ENCODE measurements at regions not wholly inside any gene's neighbourhood (a gene's known extent, or its start where the extent isn't known, plus 50 kb on each side); places are given as distances from the start of the nearest gene placed in this dataset.

GRCh38 chr18:51522821-51523220 lies 325.3 kb upstream of the MEX3C start:
- Histone ChIP-seq H2BK15ac (ENCODE audit: low read depth, low read length) (no peak overlapping the region), H3T11ph (ENCODE audit: low read length) (no peak overlapping the region), H3K23me2 (ENCODE audit: insufficient read length, low read depth, low read length, poor library complexity, severe bottlenecking) (no peaks in the 10 kb centered on the region), H3K9me3 (ENCODE audit: control insufficient read depth, low read depth, low read length) (no peaks in the 10 kb centered on the region), H2AK5ac (ENCODE audit: insufficient read length, low read length) (no peak overlapping the region), H3K27me3 (ENCODE audit: insufficient read depth, low read length) (no peaks in the 10 kb centered on the region), H3K79me2 (ENCODE audit: insufficient read depth, low read length) (no peaks in the 10 kb centered on the region), H3K9ac (ENCODE audit: extremely low read depth, insufficient read length, low read length) (no peak overlapping the region), H3K4me2 (ENCODE audit: insufficient read depth, insufficient read length, low read length) (no peak overlapping the region), H2BK120ac (ENCODE audit: low read depth, low read length, poor library complexity, severe bottlenecking) (no peak overlapping the region), H4K20me1 (ENCODE audit: control insufficient read depth, insufficient read depth, insufficient read length) (no peaks in the 10 kb centered on the region), H3K4me1 (ENCODE audit: insufficient read depth, low read length) (peaks cover 12% of the 10 kb centered on the region; the same call in 1 of the 2 replicates), H3K23ac (ENCODE audit: insufficient read length, low read depth, low read length) (no peak overlapping the region), H2BK20ac (ENCODE audit: low read depth, low read length, poor library complexity, severe bottlenecking) (no peak overlapping the region), H3K27ac (ENCODE audit: insufficient read length, low read depth, low read length) (no peak overlapping the region), H2BK5ac (ENCODE audit: insufficient read length, low read length) (no peak overlapping the region), H4K8ac (replicated peaks; ENCODE audit: insufficient read length, low read depth, low read length) (no peak overlapping the region), H4K91ac (ENCODE audit: insufficient read length, low read depth, low read length) (no peak overlapping the region), H2BK12ac (ENCODE audit: insufficient read length, low read depth, low read length) (no peak overlapping the region), H3K14ac (ENCODE audit: insufficient read depth, low read length) (no peak overlapping the region), H3K56ac (ENCODE audit: insufficient read length, low read depth, low read length) (no peak overlapping the region), H3K18ac (ENCODE audit: insufficient read length, low read depth, low read length) (no peak overlapping the region), H3K79me1 (ENCODE audit: insufficient read depth, low read depth, low read length, poor library complexity, severe bottlenecking) (no peaks in the 10 kb centered on the region), H2AFZ (ENCODE audit: low read length) (no peak overlapping the region), H3K4ac (ENCODE audit: low read depth, low read length) (no peak overlapping the region), H4K5ac (ENCODE audit: insufficient read length, low read depth, low read length) (no peak overlapping the region)
- Mint-ChIP-seq H3K9me3 (no peaks in the 10 kb centered on the region), H3K27me3 (ENCODE audit: low read depth) (no peaks in the 10 kb centered on the region), H3K4me1 (peaks cover 37 to 49% of the 10 kb centered on the region in 2 experiments), H3K4me3 (no peak overlapping the region), H3K36me3 (ENCODE audit: insufficient read depth in 1 of 3, low read depth in 3 of 3) (no peaks in the 10 kb centered on the region), H3K27ac (peak overlapping the region in 1 of 3 experiments; percentile 55; a peak in 4 of 7 replicates)
- no peak for DNase-seq
- no peak for TF ChIP-seq CTCF (conservative IDR thresholded peaks at IDR 0.05)
- WGBS (ENCODE audit: extremely low coverage, insufficient read length, low lambda C conversion rate) = no CpG with 5 or more reads among the region's 3 CpGs
